Naive thymus-derived CD4-positive, alpha-beta T cell (primary cell): ENCODE measurements at regions not wholly inside any gene's neighbourhood (a gene's known extent, or its start where the extent isn't known, plus 50 kb on each side); places are given as distances from the start of the nearest gene placed in this dataset.
"Not testable (repeated sequence)": the region's sequence is repeated elsewhere in the genome, so short reads cannot be mapped to it uniquely, and the experiment has no call there.

Source experiments
- ATAC-seq: fragments of 150-1000 bp; cut with Tn5 transposase; 2 replicates; pipeline ENCODE4 v1.10.0; 2021; ENCODE audit warnings: mild to moderate bottlenecking, moderate library complexity
- CTCF ChIA-PET: fragments of 350-600 bp; sonication (Branson Sonifier 250); formaldehyde crosslinking; loops from one replicate; lab custom pipeline; 2021; ENCODE audit warnings: antibody characterized with exemption; lab: Charles Lee
- POLR2A ChIA-PET: fragments of 350-600 bp; sonication (Branson Sonifier 250); formaldehyde crosslinking; loops from one replicate; lab custom pipeline; 2021; ENCODE audit warnings: antibody characterized with exemption, inconsistent platforms; lab: Charles Lee
- DNase-seq, 9 donors: peaks; one replicate each; pipeline versions ENCODE4 v3.0.0 to v3.0.0-alpha.2; 2020 to 2022; ENCODE audit warnings: mixed read lengths in 1 of 9
- H3K27ac ChIP-seq: one replicate; pipeline ENCODE4 v1.7.0; 2013; ENCODE audit warnings: mild to moderate bottlenecking, low read depth, low read length, moderate library complexity
- H3K27me3 ChIP-seq, 2 donors: one replicate each; pipeline ENCODE4 v1.7.0; 2013; ENCODE audit warnings: low read length in 2 of 2, mild to moderate bottlenecking in 2 of 2, moderate library complexity in 2 of 2; ENCODE audit not compliant: control insufficient read depth in 2 of 2, insufficient read depth in 2 of 2
- H3K36me3 ChIP-seq, 3 experiments: 1 replicate in 2 of 3; 2 replicates in 1 of 3; pipeline ENCODE4 v1.7.0; 2013; ENCODE audit warnings: low read length in 3 of 3, mild to moderate bottlenecking in 3 of 3, moderate library complexity in 1 of 3; ENCODE audit not compliant: insufficient read depth in 3 of 3, control insufficient read depth in 2 of 3
- H3K4me1 ChIP-seq, 2 donors: one replicate each; pipeline ENCODE4 v1.7.0; 2013; ENCODE audit warnings: low read length in 2 of 2, mild to moderate bottlenecking in 2 of 2, moderate library complexity in 1 of 2; ENCODE audit not compliant: control insufficient read depth in 2 of 2, insufficient read depth in 2 of 2
- H3K4me3 ChIP-seq: 2 replicates; pipeline ENCODE4 v1.7.0; 2013; ENCODE audit warnings: mild to moderate bottlenecking, low read length
- H3K9me3 ChIP-seq, 3 experiments: 1 replicate in 2 of 3; 2 replicates in 1 of 3; pipeline ENCODE4 v1.7.0; 2013; ENCODE audit warnings: low read length in 3 of 3; ENCODE audit not compliant: control insufficient read depth in 2 of 3
- H3K27ac Mint-ChIP-seq, 9 donors: one replicate each; pipeline ENCODE4 v1.8.0; 2020 to 2022; ENCODE audit warnings: mixed read lengths in 9 of 9, mild to moderate bottlenecking in 8 of 9, moderate library complexity in 5 of 9, inconsistent platforms in 2 of 9
- H3K27me3 Mint-ChIP-seq, 5 donors: one replicate each; pipeline ENCODE4 v1.8.0; 2021 to 2022; ENCODE audit warnings: mixed read lengths in 5 of 5, mild to moderate bottlenecking in 1 of 5
- H3K36me3 Mint-ChIP-seq, 5 donors: one replicate each; pipeline ENCODE4 v1.8.0; 2020 to 2022; ENCODE audit warnings: mixed read lengths in 5 of 5, mild to moderate bottlenecking in 3 of 5, inconsistent platforms in 1 of 5
- H3K4me1 Mint-ChIP-seq, 7 donors: one replicate each; pipeline ENCODE4 v1.8.0; 2020 to 2022; ENCODE audit warnings: mixed read lengths in 7 of 7, mild to moderate bottlenecking in 3 of 7, inconsistent platforms in 1 of 7
- H3K4me3 Mint-ChIP-seq, 10 donors: one replicate each; pipeline ENCODE4 v1.8.0; 2020 to 2022; ENCODE audit warnings: mild to moderate bottlenecking in 10 of 10, mixed read lengths in 10 of 10, moderate library complexity in 6 of 10, inconsistent platforms in 2 of 10
- H3K9me3 Mint-ChIP-seq, 11 donors: one replicate each; pipeline ENCODE4 v1.8.0; 2020 to 2022; ENCODE audit warnings: mixed read lengths in 11 of 11, mild to moderate bottlenecking in 4 of 11, inconsistent platforms in 1 of 11, moderate library complexity in 1 of 11
- intact Hi-C, 2 donors: fragments of 100-400 bp; cut with micrococcal nuclease; formaldehyde crosslinking; loops; one replicate each; pipeline ENCODE4 v1.15.1; 2023

- CTCF ChIA-PET = no interaction called here
- Mint-ChIP-seq H3K27ac (no peak overlapping the region), H3K36me3 (no peaks in the 10 kb centered on the region), H3K4me1 (peaks cover 0 to 1% (median 0%) of the 10 kb centered on the region in 7 donors), H3K27me3 (peaks cover 5 to 30% (median 18%) of the 10 kb centered on the region in 5 donors), H3K4me3 (no peak overlapping the region), H3K9me3 (peaks cover 0 to 3% (median 0%) of the 10 kb centered on the region in 11 donors)
- intact Hi-C loops = no loop called here
- H3K9me3 ChIP-seq = no peaks in the 10 kb centered on the region
- POLR2A ChIA-PET = no interaction called here
- H3K27me3 ChIP-seq = no peaks in the 10 kb centered on the region
- H3K4me1 ChIP-seq = no peaks in the 10 kb centered on the region
- H3K36me3 ChIP-seq = no peaks in the 10 kb centered on the region
- H3K4me3 ChIP-seq = no peak overlapping the region
- no peak for DNase-seq
- no peak for ATAC-seq
- H3K27ac ChIP-seq = no peak overlapping the region
Measured at GRCh38 chr15:79609506-79609905, 177.4 kb downstream of the MINAR1 start.

GRCh38 chr15:79610021-79610420 is 177.9 kb downstream of the MINAR1 start:
- CTCF ChIA-PET = no interaction called here
- Mint-ChIP-seq H3K27me3 (peaks cover 4 to 26% (median 18%) of the 10 kb centered on the region in 5 donors), H3K27ac (no peak overlapping the region), H3K4me3 (no peak overlapping the region), H3K36me3 (no peaks in the 10 kb centered on the region), H3K4me1 (peaks cover 0 to 1% (median 0%) of the 10 kb centered on the region in 7 donors), H3K9me3 (peaks cover 0 to 3% (median 0%) of the 10 kb centered on the region in 11 donors)
- Histone ChIP-seq H3K4me3 (no peak overlapping the region), H3K4me1 (no peaks in the 10 kb centered on the region), H3K36me3 (no peaks in the 10 kb centered on the region), H3K27me3 (no peaks in the 10 kb centered on the region), H3K9me3 (no peaks in the 10 kb centered on the region), H3K27ac (no peak overlapping the region)
- intact Hi-C loops = no loop called here
- DNase-seq = no peak
- ATAC-seq = no peak
- POLR2A ChIA-PET = no interaction called here

GRCh38 chr15:79615754-79616153 is 183.6 kb downstream of the MINAR1 start:
- Mint-ChIP-seq H3K4me3 (no peak overlapping the region), H3K27me3 (peaks cover 8 to 22% (median 14%) of the 10 kb centered on the region in 5 donors), H3K9me3 (no peaks in the 10 kb centered on the region), H3K4me1 (no peaks in the 10 kb centered on the region), H3K36me3 (no peaks in the 10 kb centered on the region), H3K27ac (no peak overlapping the region)
- CTCF ChIA-PET = interaction anchor here (0.6 kb wide), 1 partner anchor 16 kb away, joined by 3 read pairs; no protein-coding TSS in a partner anchor
- intact Hi-C loops = no loop called here
- H3K27me3 ChIP-seq = no peaks in the 10 kb centered on the region
- ATAC-seq = no peak
- no peak overlapping the region for H3K4me3 ChIP-seq
- POLR2A ChIA-PET = no interaction called here
- no peaks in the 10 kb centered on the region for H3K36me3 ChIP-seq
- no peaks in the 10 kb centered on the region for H3K4me1 ChIP-seq
- no peak for DNase-seq
- H3K27ac ChIP-seq = no peak overlapping the region
- no peaks in the 10 kb centered on the region for H3K9me3 ChIP-seq

- Mint-ChIP-seq H3K4me3 (no peak overlapping the region), H3K36me3 (no peaks in the 10 kb centered on the region), H3K27ac (no peak overlapping the region), H3K9me3 (peaks cover 0 to 3% (median 0%) of the 10 kb centered on the region in 11 donors), H3K27me3 (peaks cover 12 to 24% (median 19%) of the 10 kb centered on the region in 5 donors), H3K4me1 (no peaks in the 10 kb centered on the region)
- H3K4me1 ChIP-seq = no peaks in the 10 kb centered on the region
- H3K4me3 ChIP-seq = no peak overlapping the region
- H3K27me3 ChIP-seq = no peaks in the 10 kb centered on the region
- DNase-seq (no peak), ATAC-seq (no peak)
- ChIA-PET POLR2A (no interaction called here), CTCF (no interaction called here)
- intact Hi-C loops = no loop called here
- no peak overlapping the region for H3K27ac ChIP-seq
- H3K9me3 ChIP-seq = no peaks in the 10 kb centered on the region
- no peaks in the 10 kb centered on the region for H3K36me3 ChIP-seq
Measured at GRCh38 chr15:79617071-79617470, 184.9 kb downstream of the MINAR1 start.

- DNase-seq = no peak
- no peaks in the 10 kb centered on the region for H3K4me1 Mint-ChIP-seq
- Histone ChIP-seq H3K36me3 (no peaks in the 10 kb centered on the region), H3K9me3 (no peaks in the 10 kb centered on the region), H3K4me3 (no peak overlapping the region), H3K4me1 (no peaks in the 10 kb centered on the region), H3K27me3 (no peaks in the 10 kb centered on the region), H3K27ac (no peak overlapping the region)
- H3K27ac Mint-ChIP-seq = no peak overlapping the region
- CTCF ChIA-PET = no interaction called here
- peaks cover 25 to 37% (median 31%) of the 10 kb centered on the region in 5 donors for H3K27me3 Mint-ChIP-seq
- intact Hi-C loops = no loop called here
- peaks cover 0 to 7% (median 0%) of the 10 kb centered on the region in 11 donors for H3K9me3 Mint-ChIP-seq
- ATAC-seq = no peak
- POLR2A ChIA-PET = no interaction called here
- no peak overlapping the region for H3K4me3 Mint-ChIP-seq
- peaks cover 0 to 5% (median 0%) of the 10 kb centered on the region in 5 donors for H3K36me3 Mint-ChIP-seq
Measured at GRCh38 chr15:79620112-79620857, 188.1 kb downstream of the MINAR1 start.

- ATAC-seq, intact Hi-C loops, H3K4me1 ChIP-seq, POLR2A ChIA-PET, CTCF ChIA-PET, H3K27me3 ChIP-seq, DNase-seq, H3K4me3 ChIP-seq, H3K4me3 Mint-ChIP-seq, H3K9me3 ChIP-seq, H3K27ac Mint-ChIP-seq, H3K4me1 Mint-ChIP-seq, H3K36me3 Mint-ChIP-seq, H3K27ac ChIP-seq, H3K9me3 Mint-ChIP-seq, H3K36me3 ChIP-seq: not testable (repeated sequence)
- peaks cover 27 to 43% (median 38%) of the 10 kb centered on the region in 5 donors for H3K27me3 Mint-ChIP-seq
Measured at GRCh38 chr15:79621805-79622204, 189.7 kb downstream of the MINAR1 start.

GRCh38 chr15:79623488-79623887 is 191.4 kb downstream of the MINAR1 start:
- no peak for DNase-seq
- Mint-ChIP-seq H3K4me1 (no peaks in the 10 kb centered on the region), H3K4me3 (no peak overlapping the region), H3K36me3 (peaks cover 0 to 5% (median 0%) of the 10 kb centered on the region in 5 donors), H3K27ac (no peak overlapping the region), H3K27me3 (peaks cover 33 to 51% (median 44%) of the 10 kb centered on the region in 5 donors), H3K9me3 (peaks cover 0 to 9% (median 1%) of the 10 kb centered on the region in 11 donors)
- intact Hi-C loops = no loop called here
- H3K36me3 ChIP-seq = no peaks in the 10 kb centered on the region
- ATAC-seq = no peak
- CTCF ChIA-PET = no interaction called here
- POLR2A ChIA-PET = no interaction called here
- H3K9me3 ChIP-seq = no peaks in the 10 kb centered on the region
- no peak overlapping the region for H3K4me3 ChIP-seq
- no peak overlapping the region for H3K27ac ChIP-seq
- H3K4me1 ChIP-seq = no peaks in the 10 kb centered on the region
- no peaks in the 10 kb centered on the region for H3K27me3 ChIP-seq
